GM12878 (cell line): ENCODE measurements at regions not wholly inside any gene's neighbourhood (a gene's known extent, or its start where the extent isn't known, plus 50 kb on each side); places are given as distances from the start of the nearest gene placed in this dataset.

Experiments
- ATAC-seq: fragments of 200-7000 bp; cut with Tn5 transposase; 3 replicates; pipeline ENCODE4 v1.9.1; 2020; ENCODE audit warnings: mild to moderate bottlenecking, moderate library complexity
- BruUV-seq: library from RNA; stranded (reverse); fragments of 400-500 nt; replicated peaks from 2 replicates; lab custom pipeline; 2021; lab: Mats Ljungman, UMichigan
- CTCF ChIA-PET: fragments of 300-600 bp; sonication (Branson Sonifier 250); formaldehyde crosslinking; extraction: SDS; loops from one replicate; lab custom pipeline; 2021; ENCODE audit warnings: inconsistent platforms; lab: Yijun Ruan, JAX
- POLR2A ChIA-PET: fragments of 350-600 bp; formaldehyde crosslinking; extraction: SDS; loops from one replicate; lab custom pipeline; 2021; ENCODE audit warnings: inconsistent platforms; lab: Charles Lee
- RAD21 ChIA-PET: fragments of 300-600 bp; sonication (Branson Sonifier 250); formaldehyde crosslinking; loops from one replicate; lab custom pipeline; 2023; ENCODE audit warnings: antibody characterized with exemption; ENCODE audit not compliant: unreplicated experiment; lab: Charles Lee
- SMC1A ChIA-PET: fragments of 300-600 bp; sonication (Branson Sonifier 250); formaldehyde crosslinking; loops from one replicate; lab custom pipeline; 2023; ENCODE audit not compliant: unreplicated experiment, uncharacterized antibody; lab: Charles Lee
- DNase-seq: peaks from one replicate; pipeline ENCODE4 v3.0.0-alpha.2; 2011; ENCODE audit warnings: low read depth, low spot score
- FAIRE-seq: peaks from 3 replicates; lab custom pipeline; 2011; peaks lifted over from hg19 to GRCh38; lab: Jason Lieb, UNC
- H2AFZ ChIP-seq: 2 replicates; pipeline ENCODE4 v1.6.0; 2011; ENCODE audit warnings: low read depth, low read length, control low read depth; ENCODE audit not compliant: control insufficient read depth
- H3K27ac ChIP-seq: 2 replicates; pipeline ENCODE4 v1.5.1; 2011; ENCODE audit warnings: control low read depth; ENCODE audit not compliant: control insufficient read depth, insufficient read depth
- H3K27me3 ChIP-seq, 2 experiments: replicated peaks in 1 of 2; 2 replicates each; pipeline versions ENCODE4 v1.6.0 to v1.6.1; 2011; ENCODE audit warnings: low read length in 1 of 2; ENCODE audit not compliant: control insufficient read depth in 2 of 2, insufficient read depth in 2 of 2
- H3K36me3 ChIP-seq, 2 experiments: 2 replicates each; pipeline ENCODE4 v1.5.1; 2011; ENCODE audit warnings: low read length in 1 of 2; ENCODE audit not compliant: control insufficient read depth in 2 of 2, insufficient read depth in 2 of 2
- H3K4me1 ChIP-seq: 2 replicates; pipeline ENCODE4 v1.6.1; 2011; ENCODE audit warnings: mild to moderate bottlenecking, low read length, moderate library complexity, mixed read lengths; ENCODE audit not compliant: control insufficient read depth, insufficient read depth
- H3K4me2 ChIP-seq: 2 replicates; pipeline ENCODE4 v1.6.0; 2011; ENCODE audit warnings: control low read depth; ENCODE audit not compliant: control insufficient read depth, insufficient read depth
- H3K4me3 ChIP-seq: fragments of 200-600 bp; sonication (generic); 2 replicates; pipeline ENCODE4 v1.5.1; 2016
- H3K79me2 ChIP-seq: 2 replicates; pipeline ENCODE4 v1.6.0; 2011; ENCODE audit warnings: low read length; ENCODE audit not compliant: control insufficient read depth, insufficient read depth
- H3K9ac ChIP-seq: 2 replicates; pipeline ENCODE4 v1.8.0; 2011; ENCODE audit warnings: low read length, control low read depth, mixed read lengths; ENCODE audit not compliant: control insufficient read depth, insufficient read depth
- H3K9me3 ChIP-seq: replicated peaks from 3 replicates; pipeline ENCODE4 v1.5.1; 2011; ENCODE audit warnings: mild to moderate bottlenecking, low read length; ENCODE audit not compliant: control insufficient read depth, insufficient read depth
- H4K20me1 ChIP-seq: 2 replicates; pipeline ENCODE4 v1.6.0; 2011; ENCODE audit not compliant: control insufficient read depth, insufficient read depth
- EP300 ChIP-seq, 2 experiments: fragments of 150-350 bp in 1 of 2; IDR thresholded peaks; 2 replicates each; pipeline ENCODE4 v1.6.1; 2011 to 2012; ENCODE audit warnings: low read depth in 2 of 2, low read length in 2 of 2, borderline replicate concordance in 1 of 2, improper control_type of control experiment in 1 of 2, inconsistent platforms in 1 of 2; ENCODE audit not compliant: control insufficient read depth in 1 of 2
- RAD21 ChIP-seq: IDR thresholded peaks from 2 replicates; pipeline ENCODE4 v1.6.1; 2011; ENCODE audit warnings: mild to moderate bottlenecking, low read depth, low read length, moderate library complexity; ENCODE audit not compliant: insufficient read depth
- ZBED1 ChIP-seq: IDR thresholded peaks from 2 replicates; pipeline ENCODE4 v1.6.1; 2016; ENCODE audit warnings: borderline replicate concordance
- WGBS: methylation state at CpG from one replicate; pipeline ENCODE4 v1.1.6; 2016; ENCODE audit warnings: low lambda C conversion rate; ENCODE audit not compliant: insufficient replicate concordance, insufficient coverage; ENCODE audit errors: missing lambda C conversion rate; 5-methylcytosine and 5-hydroxymethylcytosine counted together
- in situ Hi-C: fragments of 300-500 bp; cut with MboI; formaldehyde crosslinking; loops from 9 replicates; pipeline ENCODE4 v1.14.3; 2018; ENCODE audit warnings: mixed read lengths
- intact Hi-C: fragments of 100-400 bp; cut with micrococcal nuclease; formaldehyde crosslinking; loops from one replicate; pipeline ENCODE4 v1.14.2; 2022; ENCODE audit not compliant: unreplicated experiment
- TF ChIP-seq, protein P1 (sequence below): fragments of 450-650 bp; IDR thresholded peaks from 2 replicates; pipeline ENCODE4 v1.6.1; 2017; ENCODE audit warnings: mild to moderate bottlenecking
- TF ChIP-seq, protein P2 (sequence below): IDR thresholded peaks from 2 replicates; pipeline ENCODE4 v1.6.1; 2012; ENCODE audit warnings: low read length, inconsistent platforms
- TF ChIP-seq, protein P3 (sequence below): IDR thresholded peaks from 2 replicates; pipeline ENCODE4 v1.6.1; 2011; ENCODE audit warnings: borderline replicate concordance, low read depth, mild to moderate bottlenecking, moderate library complexity, low read length; ENCODE audit not compliant: insufficient read depth, poor library complexity, severe bottlenecking

DNA sequence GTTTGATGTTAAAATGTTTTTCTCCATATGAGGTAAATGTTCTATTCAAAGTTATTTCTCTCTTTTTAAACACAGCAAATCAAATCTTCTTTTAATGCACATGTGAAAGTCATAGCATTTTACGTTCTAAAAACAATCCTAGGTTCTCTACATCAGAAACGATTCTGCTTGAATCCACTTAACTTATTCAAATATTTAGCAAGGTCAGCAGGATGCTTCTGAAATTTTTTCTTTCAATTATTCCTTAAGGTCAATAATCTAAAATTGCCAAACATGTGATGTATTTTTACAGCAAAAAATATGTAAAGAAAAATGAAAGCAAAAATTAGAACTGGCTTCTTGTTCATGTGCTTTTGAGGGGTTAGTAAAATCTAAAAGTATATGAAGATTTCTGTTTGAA lies 106.7 kb downstream of the TM2D1 start (continued):
- TF ChIP-seq, protein P1, sequence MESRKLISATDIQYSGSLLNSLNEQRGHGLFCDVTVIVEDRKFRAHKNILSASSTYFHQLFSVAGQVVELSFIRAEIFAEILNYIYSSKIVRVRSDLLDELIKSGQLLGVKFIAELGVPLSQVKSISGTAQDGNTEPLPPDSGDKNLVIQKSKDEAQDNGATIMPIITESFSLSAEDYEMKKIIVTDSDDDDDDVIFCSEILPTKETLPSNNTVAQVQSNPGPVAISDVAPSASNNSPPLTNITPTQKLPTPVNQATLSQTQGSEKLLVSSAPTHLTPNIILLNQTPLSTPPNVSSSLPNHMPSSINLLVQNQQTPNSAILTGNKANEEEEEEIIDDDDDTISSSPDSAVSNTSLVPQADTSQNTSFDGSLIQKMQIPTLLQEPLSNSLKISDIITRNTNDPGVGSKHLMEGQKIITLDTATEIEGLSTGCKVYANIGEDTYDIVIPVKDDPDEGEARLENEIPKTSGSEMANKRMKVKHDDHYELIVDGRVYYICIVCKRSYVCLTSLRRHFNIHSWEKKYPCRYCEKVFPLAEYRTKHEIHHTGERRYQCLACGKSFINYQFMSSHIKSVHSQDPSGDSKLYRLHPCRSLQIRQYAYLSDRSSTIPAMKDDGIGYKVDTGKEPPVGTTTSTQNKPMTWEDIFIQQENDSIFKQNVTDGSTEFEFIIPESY = no peak
- TF ChIP-seq ZBED1 = no peak
- TF ChIP-seq, protein P2, sequence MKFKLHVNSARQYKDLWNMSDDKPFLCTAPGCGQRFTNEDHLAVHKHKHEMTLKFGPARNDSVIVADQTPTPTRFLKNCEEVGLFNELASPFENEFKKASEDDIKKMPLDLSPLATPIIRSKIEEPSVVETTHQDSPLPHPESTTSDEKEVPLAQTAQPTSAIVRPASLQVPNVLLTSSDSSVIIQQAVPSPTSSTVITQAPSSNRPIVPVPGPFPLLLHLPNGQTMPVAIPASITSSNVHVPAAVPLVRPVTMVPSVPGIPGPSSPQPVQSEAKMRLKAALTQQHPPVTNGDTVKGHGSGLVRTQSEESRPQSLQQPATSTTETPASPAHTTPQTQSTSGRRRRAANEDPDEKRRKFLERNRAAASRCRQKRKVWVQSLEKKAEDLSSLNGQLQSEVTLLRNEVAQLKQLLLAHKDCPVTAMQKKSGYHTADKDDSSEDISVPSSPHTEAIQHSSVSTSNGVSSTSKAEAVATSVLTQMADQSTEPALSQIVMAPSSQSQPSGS = no peak
- no peak for TF ChIP-seq RAD21

DNA sequence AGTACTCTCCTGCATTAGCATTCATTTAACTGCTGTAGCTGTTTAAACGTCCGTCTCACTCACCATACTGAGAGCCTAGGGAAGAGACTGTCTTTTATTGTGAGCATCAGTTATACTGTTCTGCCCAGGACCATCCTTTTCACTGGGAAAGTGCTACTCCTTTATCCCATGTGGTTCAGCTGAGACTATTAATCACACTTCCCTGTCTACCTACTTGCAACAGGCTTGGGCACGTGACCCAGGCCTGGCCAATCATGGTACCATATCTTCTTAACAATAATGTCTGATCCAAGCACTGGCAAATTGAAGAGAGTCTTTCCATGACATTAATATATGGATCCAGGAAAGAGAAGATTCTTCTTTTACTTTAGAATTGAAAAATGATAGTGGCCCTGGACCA lies 108.1 kb downstream of the TM2D1 start:
- Histone ChIP-seq H3K9ac (no peak overlapping the region), H3K9me3 (no peaks in the 10 kb centered on the region), H3K79me2 (no peaks in the 10 kb centered on the region), H3K4me3 (no peak overlapping the region), H3K36me3 (no peaks in the 10 kb centered on the region), H2AFZ (no peak overlapping the region), H4K20me1 (no peaks in the 10 kb centered on the region), H3K4me1 (no peaks in the 10 kb centered on the region), H3K4me2 (no peak overlapping the region)
- no TSS peak for BruUV-seq
- SMC1A ChIA-PET = no interaction called here
- CTCF ChIA-PET = interaction anchor here (1.6 kb wide), 1 partner anchor 25 kb away, joined by 4 read pairs; no protein-coding TSS in a partner anchor
- no peak for ATAC-seq
- DNase-seq = no peak
- POLR2A ChIA-PET = no interaction called here
- in situ Hi-C loops = no loop called here
- WGBS = 53% methylated on average over 3 of the region's 3 CpGs
- RAD21 ChIA-PET = no interaction called here
- TF ChIP-seq, protein P3, sequence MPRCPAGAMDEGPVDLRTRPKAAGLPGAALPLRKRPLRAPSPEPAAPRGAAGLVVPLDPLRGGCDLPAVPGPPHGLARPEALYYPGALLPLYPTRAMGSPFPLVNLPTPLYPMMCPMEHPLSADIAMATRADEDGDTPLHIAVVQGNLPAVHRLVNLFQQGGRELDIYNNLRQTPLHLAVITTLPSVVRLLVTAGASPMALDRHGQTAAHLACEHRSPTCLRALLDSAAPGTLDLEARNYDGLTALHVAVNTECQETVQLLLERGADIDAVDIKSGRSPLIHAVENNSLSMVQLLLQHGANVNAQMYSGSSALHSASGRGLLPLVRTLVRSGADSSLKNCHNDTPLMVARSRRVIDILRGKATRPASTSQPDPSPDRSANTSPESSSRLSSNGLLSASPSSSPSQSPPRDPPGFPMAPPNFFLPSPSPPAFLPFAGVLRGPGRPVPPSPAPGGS = no peak
- TF ChIP-seq EP300 (IDR thresholded peaks at IDR 0.05; ENCODE audit: borderline replicate concordance in 1 of 2, control insufficient read depth in 1 of 2, low read depth in 2 of 2, low read length in 2 of 2) = no peak
- TF ChIP-seq, all 136 proteins: peak for 0
- no peak for FAIRE-seq
- intact Hi-C loops = no loop called here
- H3K27me3 ChIP-seq = no peaks in the 10 kb centered on the region
- H3K27ac ChIP-seq = no peak overlapping the region
